HG02981 (cell line): ENCODE measurements at regions not wholly inside any gene's neighbourhood (a gene's known extent, or its start where the extent isn't known, plus 50 kb on each side); places are given as distances from the start of the nearest gene placed in this dataset.

Experiments used
- ATAC-seq: cut with Tn5 transposase; IDR thresholded peaks from one replicate; pipeline ENCODE4 v1.9.1; 2021; ENCODE audit warnings: mild to moderate bottlenecking, moderate library complexity; ENCODE audit not compliant: unreplicated experiment

- no peak for ATAC-seq
Observed at GRCh38 chr6:82720992-82721391, 344.6 kb downstream of the UBE3D start.

- ATAC-seq: no peak
Observed at GRCh38 chr6:82735790-82736189, 329.9 kb downstream of the UBE3D start.

- ATAC-seq: no peak
Observed at GRCh38 chr6:82737965-82738364, 327.7 kb downstream of the UBE3D start.

- ATAC-seq: no peak
Observed at GRCh38 chr6:82738773-82739172, 326.9 kb downstream of the UBE3D start.

- no peak for ATAC-seq
Observed at GRCh38 chr6:82739303-82739702, 326.3 kb downstream of the UBE3D start.

GRCh38 chr6:82740072-82740471 is 325.6 kb downstream of the UBE3D start:
- ATAC-seq: no peak

GRCh38 chr6:82741325-82741995 is 324.2 kb downstream of the UBE3D start:
- no peak for ATAC-seq

- no peak for ATAC-seq
Observed at GRCh38 chr6:82741996-82742385, 323.6 kb downstream of the UBE3D start.

- no peak for ATAC-seq
Observed at GRCh38 chr6:82744286-82745015, 321.2 kb downstream of the UBE3D start.

GRCh38 chr6:82750556-82750955 is 315.1 kb downstream of the UBE3D start:
- no peak for ATAC-seq

GRCh38 chr6:82751718-82752117 is 313.9 kb downstream of the UBE3D start:
- no peak for ATAC-seq

- ATAC-seq: no peak
Observed at GRCh38 chr6:82761674-82762345, 303.8 kb downstream of the UBE3D start.

GRCh38 chr6:82766476-82766875 is 299.2 kb downstream of the UBE3D start:
- no peak for ATAC-seq

- no peak for ATAC-seq
Observed at GRCh38 chr6:82767037-82767436, 298.6 kb downstream of the UBE3D start.

GRCh38 chr6:82767447-82767846 is 298.2 kb downstream of the UBE3D start:
- no peak for ATAC-seq

- no peak for ATAC-seq
Observed at GRCh38 chr6:82772851-82773717, 292.6 kb downstream of the UBE3D start.

GRCh38 chr6:82775361-82775760 is 290.3 kb downstream of the UBE3D start:
- no peak for ATAC-seq

GRCh38 chr6:82775981-82776380 is 289.7 kb downstream of the UBE3D start:
- ATAC-seq: no peak

GRCh38 chr6:82779041-82779440 is 286.6 kb downstream of the UBE3D start:
- no peak for ATAC-seq

- no peak for ATAC-seq
Observed at GRCh38 chr6:82780334-82780733, 285.3 kb downstream of the UBE3D start.

- ATAC-seq: no peak
Observed at GRCh38 chr6:82781620-82782204, 283.9 kb downstream of the UBE3D start.
